Endothelial cell of umbilical vein (primary cell): ENCODE measurements at regions not wholly inside any gene's neighbourhood (a gene's known extent, or its start where the extent isn't known, plus 50 kb on each side); places are given as distances from the start of the nearest gene placed in this dataset.

Experiments
- BruUV-seq: library from RNA; stranded (reverse); fragments of 400-500 nt; replicated peaks from 2 replicates; lab custom pipeline; 2021; lab: Mats Ljungman, UMichigan
- CTCF ChIA-PET: fragments of 300-600, 350-600 bp; sonication (Branson Sonifier 250); formaldehyde crosslinking; loops from one replicate; lab custom pipeline; 2021; ENCODE audit warnings: antibody characterized with exemption, inconsistent platforms; lab: Charles Lee
- POLR2A ChIA-PET: fragments of 300-600, 350-600 bp; sonication (Branson Sonifier 250); formaldehyde crosslinking; loops from one replicate; lab custom pipeline; 2021; ENCODE audit warnings: antibody characterized with exemption, inconsistent platforms; lab: Charles Lee
- DNase-seq: peaks from one replicate; pipeline ENCODE4 v3.0.0-alpha.2; 2011; ENCODE audit warnings: low read depth, low spot score
- FAIRE-seq: peaks from 2 replicates; lab custom pipeline; 2011; peaks lifted over from hg19 to GRCh38; lab: Jason Lieb, UNC
- H2AFZ ChIP-seq: 2 replicates; pipeline ENCODE4 v1.6.0; 2012; ENCODE audit warnings: low read depth, low read length, control low read depth, inconsistent platforms
- H3K27ac ChIP-seq: 2 replicates; pipeline ENCODE4 v1.5.1; 2011; ENCODE audit warnings: low read depth, mild to moderate bottlenecking, control low read depth, low read length, moderate library complexity; ENCODE audit not compliant: insufficient read depth
- H3K27me3 ChIP-seq, 2 experiments: 2 replicates each; pipeline versions ENCODE4 v1.6.0 to v1.6.1; 2011; ENCODE audit warnings: low read length in 2 of 2, mixed read lengths in 1 of 2; ENCODE audit not compliant: control insufficient read depth in 2 of 2, insufficient read depth in 2 of 2
- H3K36me3 ChIP-seq, 2 experiments: 2 replicates in 1 of 2; 3 replicates in 1 of 2; pipeline ENCODE4 v1.5.1; 2011; ENCODE audit warnings: low read length in 2 of 2, mild to moderate bottlenecking in 1 of 2, moderate library complexity in 1 of 2; ENCODE audit not compliant: control insufficient read depth in 2 of 2, insufficient read depth in 2 of 2; ENCODE audit errors: extremely low read depth in 1 of 2
- H3K4me1 ChIP-seq: 3 replicates; pipeline ENCODE4 v1.5.1; 2011; ENCODE audit warnings: mild to moderate bottlenecking, low read length; ENCODE audit not compliant: control insufficient read depth, insufficient read depth; ENCODE audit errors: extremely low read depth
- H3K4me2 ChIP-seq: 2 replicates; pipeline ENCODE4 v1.6.1; 2011; ENCODE audit warnings: low read length, control low read depth, mixed read lengths; ENCODE audit not compliant: insufficient read depth
- H3K4me3 ChIP-seq, 3 experiments: fragments of 200-600 bp in 1 of 3; sonication (generic), shearing (Covaris generic) in 1 of 3; replicated peaks in 1 of 3; 2 replicates each; pipeline ENCODE4 v1.5.1; 2011 to 2016; ENCODE audit warnings: control low read depth in 3 of 3, low read length in 3 of 3, mild to moderate bottlenecking in 2 of 3, inconsistent platforms in 1 of 3, low read depth in 1 of 3, moderate library complexity in 1 of 3; ENCODE audit not compliant: insufficient read depth in 1 of 3
- H3K79me2 ChIP-seq: 2 replicates; pipeline ENCODE4 v1.6.0; 2012; ENCODE audit warnings: low read length, inconsistent platforms; ENCODE audit not compliant: control insufficient read depth, insufficient read depth
- H3K9ac ChIP-seq: replicated peaks from 2 replicates; pipeline ENCODE3; 2011; ENCODE audit warnings: low read length, control low read depth; ENCODE audit not compliant: insufficient read depth; ENCODE audit errors: extremely low read depth
- H3K9me1 ChIP-seq: replicated peaks from 3 replicates; pipeline ENCODE4 v1.6.0; 2011; ENCODE audit warnings: mild to moderate bottlenecking, low read length; ENCODE audit not compliant: control insufficient read depth, insufficient read depth; ENCODE audit errors: extremely low read depth
- H3K9me3 ChIP-seq: replicated peaks from 2 replicates; pipeline ENCODE4 v1.5.1; 2012; ENCODE audit warnings: low read length, inconsistent platforms; ENCODE audit not compliant: control insufficient read depth, insufficient read depth
- H4K20me1 ChIP-seq: replicated peaks from 2 replicates; pipeline ENCODE3; 2011; ENCODE audit warnings: mild to moderate bottlenecking, low read length; ENCODE audit not compliant: control insufficient read depth, insufficient read depth; ENCODE audit errors: extremely low read depth
- FOS ChIP-seq: IDR thresholded peaks from 2 replicates; pipeline ENCODE4 v1.6.1; 2011; ENCODE audit warnings: mild to moderate bottlenecking, low read length, moderate library complexity, borderline replicate concordance; ENCODE audit not compliant: insufficient read depth
- JUN ChIP-seq: IDR thresholded peaks from 2 replicates; pipeline ENCODE4 v1.6.1; 2011; ENCODE audit warnings: borderline replicate concordance, low read depth; ENCODE audit not compliant: insufficient read length, insufficient read depth
- POLR2AphosphoS5 ChIP-seq: IDR thresholded peaks from 2 replicates; pipeline ENCODE4 v1.6.1; 2012; ENCODE audit warnings: low read depth, mild to moderate bottlenecking, control low read depth, low read length, moderate library complexity; ENCODE audit not compliant: insufficient read depth
- dilution Hi-C: fragments of 300-500 bp; cut with MboI; formaldehyde crosslinking; loops from one replicate; pipeline ENCODE4 v1.15.0; 2019; ENCODE audit warnings: low sequenced_read_pairs; ENCODE audit not compliant: extremely low pct_ligation_motif_present
- intact Hi-C: fragments of 100-400 bp; cut with micrococcal nuclease; formaldehyde crosslinking; loops from one replicate; pipeline ENCODE4 v1.10.0; 2022
- TF ChIP-seq, protein P1 (sequence below), 2 donors: IDR thresholded peaks; 1 replicate in 1 of 2; 2 replicates in 1 of 2; pipeline ENCODE4 v1.5.1; 2011; ENCODE audit warnings: low read length in 2 of 2, mild to moderate bottlenecking in 2 of 2, moderate library complexity in 2 of 2, control low read depth in 1 of 2, inconsistent platforms in 1 of 2, low read depth in 1 of 2; ENCODE audit not compliant: insufficient read depth in 1 of 2; ENCODE audit errors: extremely low read depth in 1 of 2

DNA sequence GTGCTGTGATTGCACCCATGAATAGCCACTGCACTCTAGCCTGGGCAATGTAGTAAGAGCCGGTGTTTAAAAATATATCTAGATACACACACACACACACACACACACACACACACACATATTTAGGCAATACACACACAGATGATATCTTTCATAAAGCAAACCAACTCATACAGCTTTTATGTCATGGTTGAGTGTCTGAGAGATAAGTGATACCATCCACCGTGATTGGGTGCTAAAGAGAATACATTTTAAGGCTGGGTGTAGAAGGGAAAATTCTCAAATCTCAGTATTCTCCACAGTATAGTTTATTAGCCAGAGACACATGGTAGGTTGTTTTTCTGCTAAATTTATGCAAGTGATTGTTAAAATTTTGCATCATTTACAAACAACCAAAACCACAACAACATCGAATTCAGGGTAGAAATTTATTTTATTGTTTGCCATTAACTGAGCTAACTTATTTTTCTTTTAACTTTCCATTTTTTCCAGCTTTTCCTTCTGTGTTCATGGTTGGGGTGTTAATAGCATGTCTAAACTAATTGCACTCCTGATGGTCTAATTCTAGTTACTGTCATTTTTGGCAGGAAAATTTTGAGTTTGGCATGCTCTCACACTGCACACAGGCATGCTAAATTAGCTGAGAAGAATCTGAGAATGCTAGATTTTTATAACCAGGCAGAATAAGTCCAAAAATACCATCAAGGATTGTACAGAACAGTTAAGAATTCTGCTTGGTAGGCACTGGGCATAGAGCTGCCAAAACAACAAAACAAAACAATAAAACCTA is 57.9 kb upstream of the SYPL1 start:
- CTCF ChIA-PET: interaction anchor here (1.0 to 12.8 kb wide), 5 partner anchors 16 to 490 kb away, joined by 3 to 285 read pairs (median 5); partner anchors contain the start of gene CCDC71L
- DNase-seq (no peak), FAIRE-seq (no peak)
- H2AFZ ChIP-seq: no peak overlapping the region
- H3K9ac ChIP-seq: no peak overlapping the region
- no peaks in the 10 kb centered on the region for H3K36me3 ChIP-seq
- H3K27me3 ChIP-seq: no peaks in the 10 kb centered on the region
- POLR2A ChIA-PET: interaction anchor here (0.7 kb wide), 1 partner anchor 70 kb away, joined by 4 read pairs; no protein-coding TSS in a partner anchor
- no TSS peak for BruUV-seq
- H3K9me1 ChIP-seq: no peaks in the 10 kb centered on the region
- H3K9me3 ChIP-seq: no peaks in the 10 kb centered on the region
- intact Hi-C loops (no loop called here), dilution Hi-C loops (loop anchor here (25.0 kb wide), 1 partner anchor 108 kb away; no protein-coding TSS in a partner anchor)
- TF ChIP-seq FOS (no peak), POLR2AphosphoS5 (no peak), JUN (no peak)
- TF ChIP-seq, protein P1, sequence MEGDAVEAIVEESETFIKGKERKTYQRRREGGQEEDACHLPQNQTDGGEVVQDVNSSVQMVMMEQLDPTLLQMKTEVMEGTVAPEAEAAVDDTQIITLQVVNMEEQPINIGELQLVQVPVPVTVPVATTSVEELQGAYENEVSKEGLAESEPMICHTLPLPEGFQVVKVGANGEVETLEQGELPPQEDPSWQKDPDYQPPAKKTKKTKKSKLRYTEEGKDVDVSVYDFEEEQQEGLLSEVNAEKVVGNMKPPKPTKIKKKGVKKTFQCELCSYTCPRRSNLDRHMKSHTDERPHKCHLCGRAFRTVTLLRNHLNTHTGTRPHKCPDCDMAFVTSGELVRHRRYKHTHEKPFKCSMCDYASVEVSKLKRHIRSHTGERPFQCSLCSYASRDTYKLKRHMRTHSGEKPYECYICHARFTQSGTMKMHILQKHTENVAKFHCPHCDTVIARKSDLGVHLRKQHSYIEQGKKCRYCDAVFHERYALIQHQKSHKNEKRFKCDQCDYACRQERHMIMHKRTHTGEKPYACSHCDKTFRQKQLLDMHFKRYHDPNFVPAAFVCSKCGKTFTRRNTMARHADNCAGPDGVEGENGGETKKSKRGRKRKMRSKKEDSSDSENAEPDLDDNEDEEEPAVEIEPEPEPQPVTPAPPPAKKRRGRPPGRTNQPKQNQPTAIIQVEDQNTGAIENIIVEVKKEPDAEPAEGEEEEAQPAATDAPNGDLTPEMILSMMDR (IDR thresholded peaks at IDR 0.05; ENCODE audit: extremely low read depth in 1 of 2, insufficient read depth in 1 of 2, low read depth in 1 of 2, low read length in 2 of 2): no peak
- H4K20me1 ChIP-seq: no peaks in the 10 kb centered on the region
- H3K4me1 ChIP-seq: no peaks in the 10 kb centered on the region
- no peak overlapping the region for H3K4me3 ChIP-seq
- H3K79me2 ChIP-seq: no peaks in the 10 kb centered on the region
- no peak overlapping the region for H3K27ac ChIP-seq
- no peak overlapping the region for H3K4me2 ChIP-seq
